ENCODE measurements at regions not wholly inside any gene's neighbourhood (a gene's known extent, or its start where the extent isn't known, plus 50 kb on each side); places are given as distances from the start of the nearest gene placed in this dataset.

- Histone ChIP-seq H3K4me3 (ENCODE audit: low read length) (no peak overlapping the region), H3K79me2 (replicated peaks; ENCODE audit: insufficient read depth, low read length) (no peaks in the 10 kb centered on the region), H3K27me3 (ENCODE audit: insufficient read depth, low read depth, low read length) (no peaks in the 10 kb centered on the region), H4K20me1 (ENCODE audit: insufficient read depth) (no peaks in the 10 kb centered on the region), H3F3A (ENCODE audit: insufficient read depth, low read length, poor library complexity, severe bottlenecking) (no peaks in the 10 kb centered on the region), H3K9me2 (ENCODE audit: insufficient read depth, low read length) (no peaks in the 10 kb centered on the region), H2AFZ (ENCODE audit: low read depth, low read length) (no peak overlapping the region), H3K4me2 (ENCODE audit: low read length) (no peak overlapping the region), H3K27ac (ENCODE audit: low read length) (peak overlapping the region; percentile 67), H3K9ac (ENCODE audit: low read length) (no peak overlapping the region), H3K36me3 (ENCODE audit: insufficient read depth, low read length) (no peaks in the 10 kb centered on the region), H3K9me3 (ENCODE audit: low read length) (peaks cover 4% of the 10 kb centered on the region)
- TF ChIP-seq CTCF (IDR thresholded peaks at IDR 0.05; ENCODE audit: poor library complexity, severe bottlenecking) = no peak
- no peak for TF ChIP-seq SMC3 (conservative IDR thresholded peaks at IDR 0.05; ENCODE audit: poor library complexity)
These were observed 222.0 kb upstream of the COPS8 start for GRCh38 chr2:236863729-236864126.

GRCh38 chr2:236865052-236865451 is 220.6 kb upstream of the COPS8 start:
- Histone ChIP-seq H3K9ac (ENCODE audit: low read length) (no peak overlapping the region), H4K20me1 (ENCODE audit: insufficient read depth) (no peaks in the 10 kb centered on the region), H3K36me3 (ENCODE audit: insufficient read depth, low read length) (no peaks in the 10 kb centered on the region), H3F3A (ENCODE audit: insufficient read depth, low read length, poor library complexity, severe bottlenecking) (no peaks in the 10 kb centered on the region), H3K27ac (ENCODE audit: low read length) (no peak overlapping the region), H3K27me3 (ENCODE audit: insufficient read depth, low read depth, low read length) (no peaks in the 10 kb centered on the region), H3K9me2 (ENCODE audit: insufficient read depth, low read length) (no peaks in the 10 kb centered on the region), H3K4me3 (ENCODE audit: low read length) (no peak overlapping the region), H2AFZ (ENCODE audit: low read depth, low read length) (no peak overlapping the region), H3K9me3 (ENCODE audit: low read length) (peaks cover 4% of the 10 kb centered on the region), H3K4me2 (ENCODE audit: low read length) (no peak overlapping the region), H3K79me2 (replicated peaks; ENCODE audit: insufficient read depth, low read length) (no peaks in the 10 kb centered on the region)
- TF ChIP-seq REST (IDR thresholded peaks at IDR 0.05; ENCODE audit: borderline replicate concordance) (no peak), POLR2AphosphoS5 (IDR thresholded peaks at IDR 0.05) (no peak), CTCF (IDR thresholded peaks at IDR 0.05; ENCODE audit: poor library complexity, severe bottlenecking) (no peak), TAF1 (IDR thresholded peaks at IDR 0.05; ENCODE audit: low read depth) (no peak), EZH2 (IDR thresholded peaks at IDR 0.05; ENCODE audit: borderline replicate concordance, insufficient read depth, low read length, poor library complexity, severe bottlenecking) (no peak), MXI1 (conservative IDR thresholded peaks at IDR 0.05; ENCODE audit: poor library complexity, severe bottlenecking) (no peak), EP300 (conservative IDR thresholded peaks at IDR 0.05; ENCODE audit: poor library complexity, severe bottlenecking) (no peak), SMC3 (conservative IDR thresholded peaks at IDR 0.05; ENCODE audit: poor library complexity) (no peak), RAD21 (conservative IDR thresholded peaks at IDR 0.05) (no peak)

Measured in neural cell (in vitro differentiated cells).